ENCODE measurements at regions not wholly inside any gene's neighbourhood (a gene's known extent, or its start where the extent isn't known, plus 50 kb on each side); places are given as distances from the start of the nearest gene placed in this dataset.
A peak's percentile ranks its signal among the peaks of the same experiment; 100 is the strongest.
"Not testable (repeated sequence)": the region's sequence is repeated elsewhere in the genome, so short reads cannot be mapped to it uniquely, and the experiment has no call there.

- peaks cover 7% of the 10 kb centered on the region for H3K27me3 ChIP-seq (ENCODE audit: insufficient read depth, low read depth)
- DNase-seq: peak; percentile 15 to 52
- H3K9me3 ChIP-seq (ENCODE audit: insufficient read depth, low read depth): no peaks in the 10 kb centered on the region
- no peak overlapping the region for H3K4me3 ChIP-seq
- H3K9me2 ChIP-seq (ENCODE audit: insufficient read depth): no peaks in the 10 kb centered on the region
- H3K4me2 ChIP-seq: no peak overlapping the region
- no peaks in the 10 kb centered on the region for H3F3A ChIP-seq (ENCODE audit: insufficient read depth, low read depth)
- H2AFZ ChIP-seq: no peak overlapping the region
- H3K36me3 ChIP-seq (ENCODE audit: low read depth): no peaks in the 10 kb centered on the region
- H4K20me1 ChIP-seq (ENCODE audit: insufficient read depth): no peaks in the 10 kb centered on the region
- intact Hi-C loops (cut with micrococcal nuclease; ENCODE audit: unreplicated experiment): no loop called here
- H3K79me2 ChIP-seq (ENCODE audit: low read depth): no peaks in the 10 kb centered on the region
- no TSS peak for BruUV-seq (replicated peaks)
- no peaks in the 10 kb centered on the region for H3K4me1 ChIP-seq (replicated peaks; ENCODE audit: insufficient read depth)
- no peak for TF ChIP-seq EZH2 (IDR thresholded peaks at IDR 0.05; ENCODE audit: low read depth)
- no peak for TF ChIP-seq CTCF (conservative IDR thresholded peaks at IDR 0.05)
- CTCF ChIA-PET: no interaction called here
- POLR2A ChIA-PET (ENCODE audit: unreplicated experiment): no interaction called here
- no peak overlapping the region for H3K27ac ChIP-seq
Observed at GRCh38 chr2:95760806-95761525, 169.2 kb downstream of the TRIM43 start.

- H3K4me3 ChIP-seq: no peak overlapping the region
- no peak overlapping the region for H3K27ac ChIP-seq
- intact Hi-C loops (cut with micrococcal nuclease; ENCODE audit: unreplicated experiment): no loop called here
- H3K9me2 ChIP-seq (ENCODE audit: insufficient read depth): no peaks in the 10 kb centered on the region
- BruUV-seq (replicated peaks): no TSS peak
- TF ChIP-seq CTCF (conservative IDR thresholded peaks at IDR 0.05) (no peak), EZH2 (IDR thresholded peaks at IDR 0.05; ENCODE audit: low read depth) (no peak)
- ChIA-PET POLR2A (ENCODE audit: unreplicated experiment) (interaction anchor here (0.6 kb wide), 1 partner anchor 43 kb away, joined by 4 read pairs; no protein-coding TSS in a partner anchor), CTCF (no interaction called here)
- no peaks in the 10 kb centered on the region for H3F3A ChIP-seq (ENCODE audit: insufficient read depth, low read depth)
- no peaks in the 10 kb centered on the region for H4K20me1 ChIP-seq (ENCODE audit: insufficient read depth)
- no peak overlapping the region for H3K4me2 ChIP-seq
- H3K79me2 ChIP-seq (ENCODE audit: low read depth): no peaks in the 10 kb centered on the region
- no peaks in the 10 kb centered on the region for H3K4me1 ChIP-seq (replicated peaks; ENCODE audit: insufficient read depth)
- no peak overlapping the region for H2AFZ ChIP-seq
- H3K36me3 ChIP-seq (ENCODE audit: low read depth): no peaks in the 10 kb centered on the region
- H3K27me3 ChIP-seq (ENCODE audit: insufficient read depth, low read depth): peaks cover 8% of the 10 kb centered on the region; the same call in 1 of the 2 replicates
- no peaks in the 10 kb centered on the region for H3K9me3 ChIP-seq (ENCODE audit: insufficient read depth, low read depth)
- DNase-seq: no peak
Observed at GRCh38 chr2:95761556-95761955, 169.8 kb downstream of the TRIM43 start.

GRCh38 chr2:95762023-95763021 is 170.5 kb downstream of the TRIM43 start:
- H3K36me3 ChIP-seq (ENCODE audit: low read depth); intact Hi-C loops (cut with micrococcal nuclease; ENCODE audit: unreplicated experiment); H3F3A ChIP-seq (ENCODE audit: insufficient read depth, low read depth); H3K9me2 ChIP-seq (ENCODE audit: insufficient read depth); H4K20me1 ChIP-seq (ENCODE audit: insufficient read depth); H3K4me3 ChIP-seq; H3K27ac ChIP-seq; BruUV-seq (replicated peaks); H3K79me2 ChIP-seq (ENCODE audit: low read depth); H3K4me2 ChIP-seq; H3K9me3 ChIP-seq (ENCODE audit: insufficient read depth, low read depth); CTCF ChIA-PET; H2AFZ ChIP-seq; H3K4me1 ChIP-seq (replicated peaks; ENCODE audit: insufficient read depth): not testable (repeated sequence)
- H3K27me3 ChIP-seq (ENCODE audit: insufficient read depth, low read depth): peaks cover 10% of the 10 kb centered on the region; the same call in 1 of the 2 replicates
- DNase-seq: peak in 1 of 2 experiments; percentile 18
- POLR2A ChIA-PET (ENCODE audit: unreplicated experiment): interaction anchor here (0.6 kb wide), 1 partner anchor 44 kb away, joined by 4 read pairs; no protein-coding TSS in a partner anchor

GRCh38 chr2:95763074-95763473 is 171.3 kb downstream of the TRIM43 start:
- H3K36me3 ChIP-seq (ENCODE audit: low read depth); H3F3A ChIP-seq (ENCODE audit: insufficient read depth, low read depth); CTCF ChIA-PET; H3K4me3 ChIP-seq; H3K4me2 ChIP-seq; H3K9me3 ChIP-seq (ENCODE audit: insufficient read depth, low read depth); H3K79me2 ChIP-seq (ENCODE audit: low read depth); BruUV-seq (replicated peaks); DNase-seq; intact Hi-C loops (cut with micrococcal nuclease; ENCODE audit: unreplicated experiment); H3K4me1 ChIP-seq (replicated peaks; ENCODE audit: insufficient read depth); H3K9me2 ChIP-seq (ENCODE audit: insufficient read depth); POLR2A ChIA-PET (ENCODE audit: unreplicated experiment); H4K20me1 ChIP-seq (ENCODE audit: insufficient read depth); H3K27ac ChIP-seq; H2AFZ ChIP-seq: not testable (repeated sequence)
- H3K27me3 ChIP-seq (ENCODE audit: insufficient read depth, low read depth): peaks cover 17% of the 10 kb centered on the region; the same call in 1 of the 2 replicates

- intact Hi-C loops (cut with micrococcal nuclease; ENCODE audit: unreplicated experiment); H3K79me2 ChIP-seq (ENCODE audit: low read depth); H3K4me1 ChIP-seq (replicated peaks; ENCODE audit: insufficient read depth); H3F3A ChIP-seq (ENCODE audit: insufficient read depth, low read depth); CTCF ChIA-PET; DNase-seq; H3K9me3 ChIP-seq (ENCODE audit: insufficient read depth, low read depth); H3K4me3 ChIP-seq; H3K27ac ChIP-seq; H3K4me2 ChIP-seq; H3K36me3 ChIP-seq (ENCODE audit: low read depth); H3K9me2 ChIP-seq (ENCODE audit: insufficient read depth); BruUV-seq (replicated peaks); H4K20me1 ChIP-seq (ENCODE audit: insufficient read depth); POLR2A ChIA-PET (ENCODE audit: unreplicated experiment); H2AFZ ChIP-seq: not testable (repeated sequence)
- H3K27me3 ChIP-seq (ENCODE audit: insufficient read depth, low read depth): peaks cover 17% of the 10 kb centered on the region; the same call in 1 of the 2 replicates
Observed at GRCh38 chr2:95764966-95765365, 173.2 kb downstream of the TRIM43 start.
